ENCODE measurements at regions not wholly inside any gene's neighbourhood (a gene's known extent, or its start where the extent isn't known, plus 50 kb on each side); places are given as distances from the start of the nearest gene placed in this dataset.

DNA sequence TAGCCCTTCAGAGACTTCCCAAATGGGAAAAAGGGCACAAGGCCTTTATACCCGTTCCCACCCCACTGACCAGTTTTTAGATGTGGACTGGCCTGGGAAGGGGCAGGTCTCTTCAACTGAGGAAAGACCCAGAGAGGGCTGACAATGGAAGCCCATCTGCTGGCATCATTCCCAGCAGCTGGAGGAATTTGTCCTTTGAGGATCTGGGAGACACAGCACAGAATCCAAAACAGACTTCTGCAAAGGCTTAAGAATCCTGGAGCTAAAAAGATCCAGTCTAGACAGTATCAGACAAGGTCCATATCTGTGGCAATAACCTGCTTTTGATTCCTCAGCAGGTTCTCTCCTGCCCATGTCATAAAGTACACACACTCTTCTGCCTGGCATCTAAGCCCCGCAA lies 329.2 kb downstream of the TMEM167A start:
- no peaks in the 10 kb centered on the region for H3K36me3 ChIP-seq (ENCODE audit: control insufficient read depth in 1 of 2, insufficient read depth in 2 of 2, low read length in 2 of 2)
- H3K4me3 ChIP-seq (ENCODE audit: low read depth in 1 of 2, low read length in 2 of 2), result no peak overlapping the region
- no peak overlapping the region for H3K27ac ChIP-seq (ENCODE audit: low read length)
- H3K27me3 ChIP-seq (ENCODE audit: low read depth, low read length), result no peaks in the 10 kb centered on the region
- peaks cover 4 to 5% of the 10 kb centered on the region in 2 donors for H3K4me1 ChIP-seq (ENCODE audit: control insufficient read depth in 1 of 2, insufficient read depth in 2 of 2, low read length in 2 of 2)
- no peaks in the 10 kb centered on the region for H3K9me3 ChIP-seq (ENCODE audit: control insufficient read depth in 1 of 2, low read length in 2 of 2)

DNA sequence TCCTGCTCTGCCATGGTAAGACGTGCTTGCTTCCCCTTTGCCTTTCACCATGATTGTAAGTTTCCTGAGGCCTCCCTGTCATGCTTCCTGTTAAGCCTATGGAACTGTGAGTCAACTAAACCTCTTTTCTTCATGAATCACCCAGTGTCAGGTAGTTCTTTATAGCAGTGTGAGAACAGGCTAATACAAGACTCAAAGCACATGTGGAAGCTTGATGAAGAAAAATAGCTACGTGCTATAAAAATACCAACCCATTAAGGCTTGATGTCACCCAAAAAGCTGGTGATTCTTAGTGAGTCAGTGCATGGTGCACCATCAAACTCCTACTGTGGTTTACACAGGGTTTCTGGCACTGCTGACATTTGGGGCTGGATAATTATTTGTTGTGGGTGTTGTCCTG lies 332.2 kb downstream of the TMEM167A start:
- H3K4me1 ChIP-seq (ENCODE audit: control insufficient read depth in 1 of 2, insufficient read depth in 2 of 2, low read length in 2 of 2), result peaks cover 4 to 5% of the 10 kb centered on the region in 2 donors
- H3K27me3 ChIP-seq (ENCODE audit: low read depth, low read length), result no peaks in the 10 kb centered on the region
- H3K27ac ChIP-seq (ENCODE audit: low read length), result no peak overlapping the region
- H3K36me3 ChIP-seq (ENCODE audit: control insufficient read depth in 1 of 2, insufficient read depth in 2 of 2, low read length in 2 of 2), result no peaks in the 10 kb centered on the region
- H3K9me3 ChIP-seq (ENCODE audit: control insufficient read depth in 1 of 2, low read length in 2 of 2), result no peaks in the 10 kb centered on the region
- no peak overlapping the region for H3K4me3 ChIP-seq (ENCODE audit: low read depth in 1 of 2, low read length in 2 of 2)

DNA sequence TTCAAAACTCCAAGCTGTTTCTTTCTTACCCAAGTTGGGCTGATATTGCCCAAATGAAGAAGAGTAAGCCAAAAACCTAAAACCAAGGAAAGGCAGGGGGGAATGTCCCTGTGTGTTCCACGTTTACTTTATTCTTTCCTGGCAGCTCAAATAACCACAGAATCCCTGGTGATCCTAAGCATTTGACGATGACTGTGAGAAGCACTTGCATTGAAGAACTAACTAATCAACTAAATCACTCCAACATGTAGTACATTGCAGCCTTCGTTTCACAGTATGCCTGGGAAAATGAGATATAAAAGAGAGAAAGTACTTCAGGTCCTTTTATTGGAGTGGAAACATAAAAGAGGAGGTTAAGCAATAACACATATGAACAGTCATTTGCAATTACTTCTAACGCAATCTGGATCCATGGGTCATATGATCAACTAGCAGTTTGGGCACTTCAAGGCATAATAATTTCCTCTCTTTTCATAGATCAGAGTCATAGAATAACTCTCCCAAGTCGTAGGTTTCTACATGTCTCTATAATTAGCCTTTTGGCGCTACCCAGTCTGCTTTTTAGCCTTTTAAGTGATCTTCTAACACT lies 338.4 kb downstream of the TMEM167A start:
- Histone ChIP-seq H3K27me3 (ENCODE audit: low read depth, low read length) (no peaks in the 10 kb centered on the region), H3K27ac (ENCODE audit: low read length) (no peak overlapping the region), H3K9me3 (ENCODE audit: control insufficient read depth in 1 of 2, low read length in 2 of 2) (no peaks in the 10 kb centered on the region), H3K36me3 (ENCODE audit: control insufficient read depth in 1 of 2, insufficient read depth in 2 of 2, low read length in 2 of 2) (no peaks in the 10 kb centered on the region), H3K4me3 (ENCODE audit: low read depth in 1 of 2, low read length in 2 of 2) (no peak overlapping the region), H3K4me1 (ENCODE audit: control insufficient read depth in 1 of 2, insufficient read depth in 2 of 2, low read length in 2 of 2) (peaks cover 0 to 3% of the 10 kb centered on the region in 2 donors)

DNA sequence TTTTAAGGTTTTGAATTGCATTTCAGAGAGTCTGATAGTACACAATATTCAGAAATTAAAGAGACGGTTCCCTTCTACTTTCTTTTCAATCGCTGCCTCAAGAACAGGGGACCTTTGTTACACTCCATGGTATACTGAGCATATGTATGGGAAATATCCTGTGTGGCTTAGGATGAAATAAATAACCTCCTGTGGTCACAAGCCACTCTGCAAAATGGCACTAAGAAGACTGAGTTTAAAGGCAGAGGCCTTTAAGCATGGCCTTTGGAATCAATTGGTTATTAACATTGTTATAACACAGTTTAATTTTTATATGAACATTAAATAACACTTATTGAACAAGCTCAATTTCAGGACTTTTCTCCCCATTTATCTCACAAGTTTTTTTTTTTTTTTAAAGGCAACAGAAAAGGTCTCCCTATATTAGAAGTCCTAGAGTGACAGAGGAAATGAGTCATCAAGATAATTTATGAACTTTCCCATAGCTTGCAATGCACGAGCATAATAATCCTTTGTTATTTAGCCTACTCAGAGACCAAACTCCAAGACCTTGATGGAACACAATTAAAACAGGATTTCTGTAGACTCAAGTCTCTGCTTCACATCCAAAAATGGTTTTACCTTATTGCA lies 341.9 kb downstream of the TMEM167A start:
- Histone ChIP-seq H3K4me3 (ENCODE audit: low read depth in 1 of 2, low read length in 2 of 2) (no peak overlapping the region), H3K36me3 (ENCODE audit: control insufficient read depth in 1 of 2, insufficient read depth in 2 of 2, low read length in 2 of 2) (no peaks in the 10 kb centered on the region), H3K27me3 (ENCODE audit: low read depth, low read length) (no peaks in the 10 kb centered on the region), H3K27ac (ENCODE audit: low read length) (no peak overlapping the region), H3K4me1 (ENCODE audit: control insufficient read depth in 1 of 2, insufficient read depth in 2 of 2, low read length in 2 of 2) (peaks cover 0 to 3% of the 10 kb centered on the region in 2 donors), H3K9me3 (ENCODE audit: control insufficient read depth in 1 of 2, low read length in 2 of 2) (no peaks in the 10 kb centered on the region)

DNA sequence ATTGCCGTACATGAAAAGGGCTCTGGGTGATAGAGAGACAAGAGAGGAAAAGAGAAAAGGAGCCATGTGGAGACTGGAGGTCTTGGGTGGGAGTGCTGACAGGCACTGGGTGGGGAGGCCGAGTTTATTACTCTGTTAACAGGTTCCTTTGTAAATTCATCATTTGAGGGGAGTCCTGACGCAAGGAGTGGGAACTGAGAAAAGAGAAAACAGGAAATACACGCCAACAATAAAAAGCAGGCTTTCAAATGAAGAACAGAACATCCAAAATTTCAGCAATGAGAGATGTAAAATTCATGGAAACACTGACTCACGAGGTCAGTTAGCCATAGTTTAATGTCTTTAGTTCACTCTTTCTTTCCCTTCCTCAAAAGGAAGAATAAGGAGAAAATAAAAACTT lies 342.8 kb downstream of the TMEM167A start:
- no peak overlapping the region for H3K4me3 ChIP-seq (ENCODE audit: low read depth in 1 of 2, low read length in 2 of 2)
- no peaks in the 10 kb centered on the region for H3K36me3 ChIP-seq (ENCODE audit: control insufficient read depth in 1 of 2, insufficient read depth in 2 of 2, low read length in 2 of 2)
- no peak overlapping the region for H3K27ac ChIP-seq (ENCODE audit: low read length)
- H3K4me1 ChIP-seq (ENCODE audit: control insufficient read depth in 1 of 2, insufficient read depth in 2 of 2, low read length in 2 of 2), result peaks cover 0 to 3% of the 10 kb centered on the region in 2 donors
- no peaks in the 10 kb centered on the region for H3K9me3 ChIP-seq (ENCODE audit: control insufficient read depth in 1 of 2, low read length in 2 of 2)
- no peaks in the 10 kb centered on the region for H3K27me3 ChIP-seq (ENCODE audit: low read depth, low read length)

DNA sequence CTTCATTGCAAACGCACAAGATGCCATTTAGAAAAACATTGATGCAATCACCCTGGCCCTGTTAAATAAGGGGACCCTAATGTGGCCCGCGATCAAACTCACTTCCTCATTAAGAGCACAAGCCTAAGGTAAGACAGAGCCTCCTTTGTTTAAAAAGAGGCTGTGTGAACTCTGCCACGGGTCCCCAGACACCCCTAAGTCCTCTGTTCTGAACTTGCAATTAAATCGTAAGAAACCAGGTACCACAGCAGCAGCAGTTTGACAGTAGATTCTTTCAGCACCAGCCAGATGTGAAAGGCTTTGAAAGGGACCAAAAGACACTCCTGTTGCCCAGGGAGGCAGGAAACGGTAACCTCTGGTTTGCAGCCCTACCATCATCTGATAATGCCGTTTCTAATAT lies 346.3 kb downstream of the TMEM167A start:
- Histone ChIP-seq H3K4me3 (ENCODE audit: low read depth in 1 of 2, low read length in 2 of 2) (no peak overlapping the region), H3K4me1 (ENCODE audit: control insufficient read depth in 1 of 2, insufficient read depth in 2 of 2, low read length in 2 of 2) (peaks cover 0 to 3% of the 10 kb centered on the region in 2 donors), H3K27me3 (ENCODE audit: low read depth, low read length) (no peaks in the 10 kb centered on the region), H3K36me3 (ENCODE audit: control insufficient read depth in 1 of 2, insufficient read depth in 2 of 2, low read length in 2 of 2) (no peaks in the 10 kb centered on the region), H3K9me3 (ENCODE audit: control insufficient read depth in 1 of 2, low read length in 2 of 2) (no peaks in the 10 kb centered on the region), H3K27ac (ENCODE audit: low read length) (no peak overlapping the region)

DNA sequence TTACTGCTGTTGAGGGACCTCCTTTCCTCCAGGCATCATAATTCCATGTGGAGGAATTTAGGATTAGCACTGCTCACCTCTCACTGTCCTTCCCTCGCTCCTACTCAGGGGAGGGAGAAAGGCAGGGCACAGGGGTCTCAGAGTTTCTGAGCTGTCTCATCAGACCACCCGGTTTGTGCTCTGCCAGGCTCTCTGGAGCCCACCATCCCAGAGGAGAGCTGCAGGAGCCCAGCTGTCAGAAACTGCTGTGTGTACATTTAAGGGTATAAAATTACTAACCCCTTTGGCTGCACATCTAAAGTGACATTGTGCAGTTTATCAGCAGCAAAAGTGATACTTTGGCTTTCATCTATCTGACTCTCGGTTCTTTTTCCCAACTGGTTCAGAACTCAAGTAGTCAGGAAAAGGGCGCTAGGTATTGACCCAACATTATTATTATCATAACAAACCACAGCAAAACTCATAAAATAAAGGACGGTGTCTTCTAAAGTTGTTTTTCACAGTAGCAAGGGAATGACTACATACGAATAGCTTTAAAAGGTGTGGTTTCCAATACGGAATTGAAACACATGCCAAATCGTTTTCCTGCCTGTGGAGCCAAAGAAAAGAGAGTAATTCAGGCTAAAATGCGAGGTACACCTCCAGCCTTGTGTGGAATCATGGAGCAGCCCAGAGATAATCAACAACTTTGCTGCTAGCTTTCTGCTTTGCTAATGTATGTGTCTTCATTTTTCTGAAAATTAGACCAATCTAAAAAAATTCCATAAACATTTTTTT lies 348.1 kb downstream of the TMEM167A start:
- Histone ChIP-seq H3K27ac (ENCODE audit: low read length) (no peak overlapping the region), H3K4me3 (ENCODE audit: low read depth in 1 of 2, low read length in 2 of 2) (no peak overlapping the region), H3K9me3 (ENCODE audit: control insufficient read depth in 1 of 2, low read length in 2 of 2) (no peaks in the 10 kb centered on the region)

DNA sequence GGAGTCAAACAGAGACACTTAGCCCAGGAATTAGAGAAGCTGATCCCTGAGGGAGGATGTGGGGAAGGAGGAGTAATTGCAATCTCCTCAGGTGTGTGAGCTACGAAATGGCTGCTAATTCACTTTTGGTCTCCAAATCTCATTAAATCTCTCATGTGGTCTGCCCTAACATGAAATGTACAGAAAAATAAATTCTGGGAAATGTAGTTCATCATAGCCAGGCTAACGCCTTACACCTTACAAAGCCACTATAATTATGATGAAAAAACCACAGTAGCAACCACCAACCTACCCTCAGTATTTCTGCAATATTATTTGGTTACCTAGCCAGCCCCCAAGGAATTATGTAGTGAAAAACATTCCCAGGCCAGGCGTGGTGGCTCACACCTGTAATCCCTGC lies 354.0 kb downstream of the TMEM167A start:
- no peak overlapping the region for H3K27ac ChIP-seq (ENCODE audit: low read length)
- H3K27me3 ChIP-seq (ENCODE audit: low read depth, low read length), result no peaks in the 10 kb centered on the region
- H3K9me3 ChIP-seq (ENCODE audit: control insufficient read depth in 1 of 2, low read length in 2 of 2), result no peaks in the 10 kb centered on the region
- H3K4me3 ChIP-seq (ENCODE audit: low read depth in 1 of 2, low read length in 2 of 2), result no peak overlapping the region
- H3K4me1 ChIP-seq (ENCODE audit: control insufficient read depth in 1 of 2, insufficient read depth in 2 of 2, low read length in 2 of 2), result peaks cover 0 to 4% of the 10 kb centered on the region in 2 donors
- no peaks in the 10 kb centered on the region for H3K36me3 ChIP-seq (ENCODE audit: control insufficient read depth in 1 of 2, insufficient read depth in 2 of 2, low read length in 2 of 2)

More for the DNA sequence above, 348.1 kb downstream of the TMEM167A start:
- Histone ChIP-seq H3K27me3 (ENCODE audit: low read depth, low read length) (no peaks in the 10 kb centered on the region), H3K36me3 (ENCODE audit: control insufficient read depth in 1 of 2, insufficient read depth in 2 of 2, low read length in 2 of 2) (no peaks in the 10 kb centered on the region), H3K4me1 (ENCODE audit: control insufficient read depth in 1 of 2, insufficient read depth in 2 of 2, low read length in 2 of 2) (no peaks in the 10 kb centered on the region)

DNA sequence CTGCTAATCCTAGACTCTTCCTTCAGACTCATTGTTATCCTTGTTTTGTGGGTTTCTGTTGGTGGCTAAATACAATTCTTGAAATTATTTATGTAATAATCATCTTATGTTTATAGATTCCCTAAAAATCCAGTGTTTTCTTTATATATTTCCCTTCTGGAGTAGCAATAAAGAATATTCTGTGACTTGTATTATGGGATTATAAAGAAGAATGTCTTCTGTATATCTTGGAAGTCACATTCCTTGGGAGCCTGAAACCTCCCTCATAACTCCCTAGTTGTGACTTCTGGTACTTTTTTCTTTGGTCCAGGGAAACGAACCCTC lies 356.1 kb downstream of the TMEM167A start:
- Histone ChIP-seq H3K27ac (ENCODE audit: low read length) (no peak overlapping the region), H3K4me1 (ENCODE audit: control insufficient read depth in 1 of 2, insufficient read depth in 2 of 2, low read length in 2 of 2) (peaks cover 0 to 4% of the 10 kb centered on the region in 2 donors), H3K27me3 (ENCODE audit: low read depth, low read length) (no peaks in the 10 kb centered on the region), H3K4me3 (ENCODE audit: low read depth in 1 of 2, low read length in 2 of 2) (no peak overlapping the region), H3K9me3 (ENCODE audit: control insufficient read depth in 1 of 2, low read length in 2 of 2) (no peaks in the 10 kb centered on the region), H3K36me3 (ENCODE audit: control insufficient read depth in 1 of 2, insufficient read depth in 2 of 2, low read length in 2 of 2) (no peaks in the 10 kb centered on the region)

DNA sequence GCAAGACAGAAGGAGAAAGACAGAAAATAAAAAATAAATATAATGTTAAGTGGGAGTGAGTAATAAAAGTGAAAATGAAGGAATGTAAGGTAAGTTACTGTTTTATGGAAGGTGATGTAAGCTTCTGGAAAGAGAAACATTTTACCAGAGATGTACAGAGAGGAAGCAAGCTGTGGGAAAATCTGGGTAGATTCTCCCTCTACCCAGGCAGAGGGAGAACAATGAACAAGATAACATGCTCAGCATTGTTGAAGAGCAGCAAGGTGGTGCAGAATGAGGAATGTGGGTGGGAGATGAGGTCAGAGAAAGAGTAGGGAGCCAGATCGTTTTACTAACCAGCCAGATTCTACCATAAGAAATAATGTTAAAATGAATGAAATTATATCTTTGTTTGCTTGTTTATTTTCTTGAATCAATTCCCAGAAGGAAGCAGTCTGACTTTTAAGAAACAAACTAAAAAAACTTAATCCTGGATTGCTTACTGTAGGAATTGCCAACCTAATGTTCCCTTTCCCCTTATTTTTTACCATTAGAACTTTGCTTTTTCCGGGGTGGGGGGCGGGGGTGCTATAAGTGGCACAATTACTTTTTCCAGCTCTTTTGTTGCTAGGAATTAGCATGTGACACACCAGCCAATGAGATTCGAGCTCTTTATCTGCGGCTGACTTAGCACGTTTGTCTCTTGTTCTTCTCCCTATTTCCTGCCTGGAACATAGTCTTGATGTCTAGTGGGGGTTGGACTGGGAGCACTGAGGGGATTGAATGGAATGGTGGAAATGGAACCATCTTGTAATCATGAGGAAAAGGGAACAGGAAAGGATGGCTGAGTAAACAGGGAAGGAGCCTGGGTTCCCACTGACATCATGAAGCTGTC lies 356.7 kb downstream of the TMEM167A start:
- H3K4me3 ChIP-seq (ENCODE audit: low read depth in 1 of 2, low read length in 2 of 2), result no peak overlapping the region
- H3K36me3 ChIP-seq (ENCODE audit: control insufficient read depth in 1 of 2, insufficient read depth in 2 of 2, low read length in 2 of 2), result no peaks in the 10 kb centered on the region
- no peak overlapping the region for H3K27ac ChIP-seq (ENCODE audit: low read length)
- no peaks in the 10 kb centered on the region for H3K9me3 ChIP-seq (ENCODE audit: control insufficient read depth in 1 of 2, low read length in 2 of 2)
- H3K4me1 ChIP-seq (ENCODE audit: control insufficient read depth in 1 of 2, insufficient read depth in 2 of 2, low read length in 2 of 2), result peaks cover 0 to 4% of the 10 kb centered on the region in 2 donors
- no peaks in the 10 kb centered on the region for H3K27me3 ChIP-seq (ENCODE audit: low read depth, low read length)

DNA sequence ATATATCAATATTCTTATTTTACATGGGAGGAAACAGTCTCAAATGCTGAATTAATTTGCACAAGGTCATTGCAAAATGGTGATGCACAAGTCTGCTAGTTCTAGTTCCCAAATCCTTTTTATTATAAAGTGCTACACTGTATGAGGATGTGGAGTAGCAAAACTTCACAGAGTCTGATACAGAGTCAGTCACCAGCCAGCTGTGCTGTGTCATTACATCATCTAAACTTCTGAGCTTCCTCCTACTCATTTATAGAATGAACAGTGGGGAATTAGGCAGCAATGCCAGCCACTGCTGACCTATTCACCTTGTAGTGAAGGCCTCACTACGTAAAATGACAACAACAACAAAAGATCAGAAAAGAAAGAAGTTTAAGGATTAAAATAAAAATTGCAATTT lies 357.8 kb downstream of the TMEM167A start:
- H3K27ac ChIP-seq (ENCODE audit: low read length), result no peak overlapping the region
- H3K9me3 ChIP-seq (ENCODE audit: control insufficient read depth in 1 of 2, low read length in 2 of 2), result no peaks in the 10 kb centered on the region
- no peaks in the 10 kb centered on the region for H3K27me3 ChIP-seq (ENCODE audit: low read depth, low read length)
- H3K4me3 ChIP-seq (ENCODE audit: low read depth in 1 of 2, low read length in 2 of 2), result no peak overlapping the region
- H3K36me3 ChIP-seq (ENCODE audit: control insufficient read depth in 1 of 2, insufficient read depth in 2 of 2, low read length in 2 of 2), result no peaks in the 10 kb centered on the region
- H3K4me1 ChIP-seq (ENCODE audit: control insufficient read depth in 1 of 2, insufficient read depth in 2 of 2, low read length in 2 of 2), result peaks cover 0 to 4% of the 10 kb centered on the region in 2 donors

Data from muscle layer of duodenum (tissue), 2 donors.